Activated CD4-positive, CD25-positive, alpha-beta regulatory T cell (primary cell): ENCODE measurements at regions not wholly inside any gene's neighbourhood (a gene's known extent, or its start where the extent isn't known, plus 50 kb on each side); places are given as distances from the start of the nearest gene placed in this dataset.
"Not testable (repeated sequence)": the region's sequence is repeated elsewhere in the genome, so short reads cannot be mapped to it uniquely, and the experiment has no call there.

Experiments
- DNase-seq, 4 experiments: peaks; one replicate each; lab custom pipeline; 2025; lab: John Stamatoyannopoulos, UW

DNA sequence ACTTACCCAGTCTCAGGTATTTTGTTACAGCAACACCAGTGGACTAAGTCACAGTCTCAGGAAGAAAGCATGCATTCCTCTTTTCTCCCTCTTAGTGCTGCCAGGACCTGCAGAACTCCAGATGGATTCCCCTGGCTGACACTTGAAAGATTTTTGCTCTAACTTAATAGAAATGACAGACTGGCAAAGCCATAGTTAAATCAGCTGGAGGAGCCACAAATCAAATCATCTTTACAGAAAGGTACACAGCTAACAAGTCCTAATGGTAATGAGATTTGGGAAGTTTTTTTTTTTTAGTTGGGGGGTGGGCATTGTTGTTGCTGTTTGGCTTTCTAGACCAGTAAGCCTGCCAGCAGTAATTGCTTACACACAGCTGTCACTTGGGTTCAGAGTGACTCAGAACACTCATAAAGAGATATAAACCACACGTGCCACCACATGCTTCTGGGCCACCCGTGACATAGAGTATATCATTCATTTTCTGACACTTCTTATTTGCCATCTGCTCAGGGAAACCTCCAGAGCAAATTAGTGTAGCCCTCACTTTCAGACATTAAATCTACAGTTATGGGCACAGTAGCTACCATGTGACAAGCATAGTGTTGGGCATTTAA is 72.4 kb downstream of the FH start:
- DNase-seq = no peak

- no peak for DNase-seq
These were observed 74.7 kb downstream of the FH start for GRCh38 chr1:241444836-241445235.

- DNase-seq = no peak
These were observed 76.0 kb downstream of the FH start for GRCh38 chr1:241443561-241443960.

- DNase-seq = no peak
These were observed 76.9 kb downstream of the FH start for GRCh38 chr1:241442686-241443085.

DNA sequence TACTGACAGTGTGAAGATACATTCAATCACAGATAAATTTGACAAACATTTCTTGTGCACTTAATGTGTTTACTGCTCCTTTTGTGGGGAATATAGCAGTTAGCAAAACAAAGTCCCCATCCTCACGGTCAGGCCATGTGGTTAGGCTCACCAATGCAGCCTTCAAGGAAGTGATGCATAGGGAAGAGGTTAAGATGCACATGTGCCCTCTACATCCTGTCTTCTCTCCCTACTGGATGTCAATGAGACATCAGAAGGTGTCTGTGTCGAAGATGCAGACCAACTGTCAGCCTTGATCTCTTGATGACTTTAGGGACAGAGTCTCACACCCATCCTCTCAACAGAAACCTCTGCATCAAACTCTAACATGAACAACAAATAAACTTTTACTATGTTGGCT is 78.7 kb downstream of the FH start:
- DNase-seq = no peak

- DNase-seq = not testable (repeated sequence)
These were observed 80.9 kb downstream of the FH start for GRCh38 chr1:241438686-241439085.

GRCh38 chr1:241432241-241432640 is 75.2 kb upstream of the RGS7 start:
- DNase-seq = no peak

- not testable (repeated sequence) for DNase-seq
These were observed 68.1 kb upstream of the RGS7 start for GRCh38 chr1:241425091-241425490.

DNA sequence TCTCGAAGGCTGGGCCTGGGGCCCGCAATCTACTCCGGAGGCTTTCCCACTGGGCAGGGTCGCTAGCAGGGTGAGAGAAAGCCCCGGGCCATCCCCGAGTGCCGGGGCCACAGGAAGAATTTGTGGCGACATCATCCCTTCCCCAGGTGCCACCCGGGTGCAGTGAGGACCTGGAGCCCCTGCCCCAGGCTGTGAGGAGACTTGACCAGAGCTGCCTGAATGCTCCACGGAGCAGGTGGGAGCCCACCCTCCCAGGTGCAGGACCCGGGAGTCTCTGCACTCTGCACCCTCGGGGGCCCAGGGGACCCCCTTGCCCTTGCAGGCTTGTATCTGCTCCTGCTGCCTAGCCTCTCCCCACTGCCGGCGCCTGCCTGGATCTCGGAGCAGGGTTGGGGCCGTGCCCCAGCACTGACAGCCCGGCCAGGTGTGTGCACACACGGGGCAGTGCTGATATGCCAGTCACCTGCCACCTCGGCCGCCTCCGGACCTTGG is 67.5 kb upstream of the RGS7 start:
- DNase-seq = no peak

- peak in 2 of 4 experiments; percentile 2 to 3 for DNase-seq
These were observed 66.8 kb upstream of the RGS7 start for GRCh38 chr1:241423541-241424479.

- DNase-seq = no peak
These were observed 65.5 kb upstream of the RGS7 start for GRCh38 chr1:241422470-241422869.

- DNase-seq = no peak
These were observed 63.0 kb upstream of the RGS7 start for GRCh38 chr1:241419986-241420385.

DNA sequence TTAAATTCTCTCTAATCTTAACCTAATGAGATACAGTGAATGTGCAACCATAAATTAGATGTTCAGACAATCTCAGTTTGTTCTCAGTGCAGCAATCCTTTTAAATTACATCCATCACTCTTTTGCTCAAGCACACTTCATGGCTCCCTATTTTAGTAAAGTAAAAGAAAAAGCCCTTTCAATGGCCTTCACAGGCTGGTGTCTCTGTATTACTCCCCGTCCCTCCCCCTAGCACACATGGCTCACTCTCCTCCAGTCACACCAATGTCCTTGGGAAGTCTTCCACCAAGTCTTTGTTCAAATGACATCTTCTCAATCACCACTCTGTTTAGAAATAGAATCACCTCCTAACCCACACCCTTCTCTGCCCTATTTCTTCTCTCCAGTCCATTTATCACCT is 60.3 kb upstream of the RGS7 start:
- no peak for DNase-seq

- DNase-seq = no peak
These were observed 57.0 kb upstream of the RGS7 start for GRCh38 chr1:241413974-241414373.

- no peak for DNase-seq
These were observed 56.4 kb upstream of the RGS7 start for GRCh38 chr1:241413386-241413785.

GRCh38 chr1:241412646-241413045 is 55.6 kb upstream of the RGS7 start:
- DNase-seq = no peak

DNA sequence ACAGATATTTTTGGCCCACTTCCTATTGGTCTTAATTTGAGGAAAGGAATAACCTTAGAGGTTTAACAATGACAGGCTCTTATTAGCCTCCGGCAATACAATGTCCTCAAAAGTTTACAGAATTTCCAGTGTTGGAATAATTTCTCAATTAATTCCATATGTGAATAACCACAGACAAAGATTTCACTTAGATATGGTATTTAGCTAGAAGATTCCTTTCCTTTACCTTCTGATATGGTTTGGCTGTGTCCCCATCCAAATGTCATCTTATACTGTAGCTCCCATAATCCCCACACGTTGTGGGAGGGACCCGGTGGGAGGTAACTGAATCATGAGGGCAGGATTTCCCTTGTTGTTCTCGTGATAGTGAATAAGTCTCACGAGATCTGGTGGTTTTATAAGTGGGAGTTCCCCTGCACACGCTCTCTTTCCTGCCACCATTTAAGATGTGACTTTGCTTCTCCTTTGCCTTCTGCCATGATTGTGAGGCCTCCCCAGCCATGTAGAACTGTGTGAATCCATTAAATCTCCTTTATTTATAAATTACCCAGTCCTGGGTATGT is 54.9 kb upstream of the RGS7 start:
- no peak for DNase-seq

- no peak for DNase-seq
These were observed 54.2 kb upstream of the RGS7 start for GRCh38 chr1:241411056-241411775.

DNA sequence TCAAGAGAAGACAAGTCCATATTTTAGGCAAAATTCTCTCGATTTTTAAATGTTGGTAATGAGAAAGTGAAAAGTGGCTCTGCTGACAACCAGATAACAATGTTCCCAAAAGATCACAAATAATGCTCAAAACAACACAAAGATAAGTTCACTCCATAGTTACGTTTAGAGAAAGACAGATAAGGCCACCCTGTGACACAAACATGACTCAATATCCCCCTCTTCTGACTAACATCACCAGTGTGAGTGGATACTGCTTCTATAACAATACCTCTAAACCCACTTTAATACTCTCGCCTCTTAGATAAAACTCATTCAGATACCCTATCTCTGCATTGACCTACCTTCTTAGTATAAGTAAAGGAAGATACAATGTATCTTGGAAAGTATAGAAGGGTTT is 51.2 kb upstream of the RGS7 start:
- DNase-seq = no peak
